Neural cell (in vitro differentiated cells): ENCODE measurements at regions not wholly inside any gene's neighbourhood (a gene's known extent, or its start where the extent isn't known, plus 50 kb on each side); places are given as distances from the start of the nearest gene placed in this dataset.

Experiments
- H2AFZ ChIP-seq: fragments of 200-600, 300-800 bp; sonication (generic), shearing (Covaris generic); 2 replicates; pipeline ENCODE4 v1.6.0; 2014; ENCODE audit warnings: low read depth, mild to moderate bottlenecking, antibody characterized with exemption, low read length, moderate library complexity
- H3F3A ChIP-seq: fragments of 200-600 bp; shearing (Covaris generic); 2 replicates; pipeline ENCODE4 v1.6.1; 2016; ENCODE audit warnings: mild to moderate bottlenecking, moderate library complexity, mixed read lengths, antibody characterized with exemption, low read length; ENCODE audit not compliant: insufficient read depth, poor library complexity, severe bottlenecking
- H3K27ac ChIP-seq: fragments of 200-600, 300-800 bp; sonication (generic), shearing (Covaris generic); 2 replicates; pipeline ENCODE4 v1.5.1; 2014; ENCODE audit warnings: mild to moderate bottlenecking, low read length, moderate library complexity
- H3K27me3 ChIP-seq: fragments of 300-800, 200-600 bp; sonication (generic), shearing (Covaris generic); 2 replicates; pipeline ENCODE4 v1.6.0; 2014; ENCODE audit warnings: mild to moderate bottlenecking, low read depth, low read length, moderate library complexity; ENCODE audit not compliant: insufficient read depth
- H3K36me3 ChIP-seq: fragments of 300-800, 200-600 bp; sonication (generic), shearing (Covaris generic); 2 replicates; pipeline ENCODE4 v1.5.1; 2014; ENCODE audit warnings: mild to moderate bottlenecking, antibody characterized with exemption, low read length, moderate library complexity; ENCODE audit not compliant: insufficient read depth
- H3K4me2 ChIP-seq: fragments of 300-800, 200-600 bp; sonication (generic), shearing (Covaris generic); 2 replicates; pipeline ENCODE4 v1.6.0; 2014; ENCODE audit warnings: mild to moderate bottlenecking, low read length
- H3K4me3 ChIP-seq: fragments of 300-800, 200-600 bp; sonication (generic), shearing (Covaris generic); 2 replicates; pipeline ENCODE4 v1.5.1; 2014; ENCODE audit warnings: mild to moderate bottlenecking, low read length, moderate library complexity
- H3K79me2 ChIP-seq: fragments of 200-600 bp; shearing (Covaris generic); replicated peaks from 2 replicates; pipeline ENCODE4 v1.6.0; 2014; ENCODE audit warnings: mild to moderate bottlenecking, low read length, moderate library complexity; ENCODE audit not compliant: insufficient read depth
- H3K9ac ChIP-seq: fragments of 300-800, 200-600 bp; sonication (generic), shearing (Covaris generic); 2 replicates; pipeline ENCODE4 v1.6.1; 2016; ENCODE audit warnings: mild to moderate bottlenecking, low read length, mixed read lengths
- H3K9me2 ChIP-seq: fragments of 200-600 bp; shearing (Covaris generic); 2 replicates; pipeline ENCODE4 v1.6.1; 2016; ENCODE audit warnings: mild to moderate bottlenecking, low read length, mixed read lengths; ENCODE audit not compliant: insufficient read depth
- H3K9me3 ChIP-seq: fragments of 200-600, 300-800 bp; sonication (generic), shearing (Covaris generic); 2 replicates; pipeline ENCODE4 v1.6.1; 2016; ENCODE audit warnings: mild to moderate bottlenecking, mixed run types, low read length, moderate library complexity, mixed read lengths
- H4K20me1 ChIP-seq: fragments of 200-600 bp; shearing (Covaris generic); 2 replicates; pipeline ENCODE4 v1.6.1; 2016; ENCODE audit warnings: mild to moderate bottlenecking, mixed run types; ENCODE audit not compliant: insufficient read depth
- EP300 ChIP-seq: fragments of 450-650 bp; conservative IDR thresholded peaks from 2 replicates; pipeline ENCODE4 v1.6.1; 2014; ENCODE audit warnings: antibody characterized with exemption, mild to moderate bottlenecking, moderate library complexity; ENCODE audit not compliant: poor library complexity, severe bottlenecking
- EZH2 ChIP-seq: fragments of 200-600, 300-800 bp; shearing (Covaris generic), sonication (generic); IDR thresholded peaks from 2 replicates; pipeline ENCODE4 v1.6.1; 2014; ENCODE audit warnings: antibody characterized with exemption, low read length, borderline replicate concordance, mild to moderate bottlenecking; ENCODE audit not compliant: insufficient read depth, poor library complexity, severe bottlenecking
- MXI1 ChIP-seq: fragments of 450-650 bp; conservative IDR thresholded peaks from 2 replicates; pipeline ENCODE4 v1.6.1; 2014; ENCODE audit warnings: antibody characterized with exemption, mild to moderate bottlenecking; ENCODE audit not compliant: poor library complexity, severe bottlenecking
- POLR2AphosphoS5 ChIP-seq: IDR thresholded peaks from 2 replicates; pipeline ENCODE4 v1.6.1; 2012
- RAD21 ChIP-seq: fragments of 450-650 bp; conservative IDR thresholded peaks from 2 replicates; pipeline ENCODE4 v1.6.1; 2014; ENCODE audit warnings: antibody characterized with exemption, mild to moderate bottlenecking, moderate library complexity
- SMC3 ChIP-seq: fragments of 450-650 bp; conservative IDR thresholded peaks from 2 replicates; pipeline ENCODE4 v1.6.1; 2014; ENCODE audit warnings: antibody characterized with exemption, mild to moderate bottlenecking, moderate library complexity; ENCODE audit not compliant: poor library complexity
- TAF1 ChIP-seq: IDR thresholded peaks from 2 replicates; pipeline ENCODE4 v1.6.1; 2012; ENCODE audit warnings: low read depth
- TF ChIP-seq, protein P1 (sequence below): IDR thresholded peaks from 2 replicates; pipeline ENCODE4 v1.6.1; 2012; ENCODE audit warnings: borderline replicate concordance
- TF ChIP-seq, protein P2 (sequence below): fragments of 450-650 bp; IDR thresholded peaks from 2 replicates; pipeline ENCODE4 v1.5.1; 2014; ENCODE audit warnings: antibody characterized with exemption, mild to moderate bottlenecking, moderate library complexity; ENCODE audit not compliant: poor library complexity, severe bottlenecking

DNA sequence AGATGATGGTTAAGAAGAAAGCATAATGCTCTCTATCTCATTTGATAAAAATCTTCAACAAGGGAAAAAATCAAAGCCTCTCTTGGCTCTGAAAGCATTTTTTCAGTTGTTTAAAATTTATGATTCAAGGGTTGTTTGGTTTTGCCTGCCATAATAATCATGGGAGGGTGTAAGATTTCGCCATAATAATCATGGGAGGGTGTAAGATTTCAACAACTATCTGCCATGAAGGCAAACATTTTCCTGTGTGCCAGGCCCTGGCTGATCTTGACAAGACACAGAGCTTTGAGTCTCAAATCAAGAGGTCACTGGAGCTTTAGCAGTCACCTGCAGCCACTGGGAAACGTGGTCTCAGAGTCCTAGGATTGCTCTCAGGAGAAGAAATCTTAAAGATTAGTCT lies 175.1 kb upstream of the PIEZO2 start:
- no peak overlapping the region for H3K4me3 ChIP-seq
- H2AFZ ChIP-seq: no peak overlapping the region
- no peaks in the 10 kb centered on the region for H3K27me3 ChIP-seq
- H3K9ac ChIP-seq: no peak overlapping the region
- H3F3A ChIP-seq: no peaks in the 10 kb centered on the region
- H3K79me2 ChIP-seq: no peaks in the 10 kb centered on the region
- TF ChIP-seq SMC3: no peak
- TF ChIP-seq MXI1: no peak
- TF ChIP-seq RAD21: no peak
- no peak for TF ChIP-seq TAF1
- no peak for TF ChIP-seq POLR2AphosphoS5
- TF ChIP-seq, protein P1, sequence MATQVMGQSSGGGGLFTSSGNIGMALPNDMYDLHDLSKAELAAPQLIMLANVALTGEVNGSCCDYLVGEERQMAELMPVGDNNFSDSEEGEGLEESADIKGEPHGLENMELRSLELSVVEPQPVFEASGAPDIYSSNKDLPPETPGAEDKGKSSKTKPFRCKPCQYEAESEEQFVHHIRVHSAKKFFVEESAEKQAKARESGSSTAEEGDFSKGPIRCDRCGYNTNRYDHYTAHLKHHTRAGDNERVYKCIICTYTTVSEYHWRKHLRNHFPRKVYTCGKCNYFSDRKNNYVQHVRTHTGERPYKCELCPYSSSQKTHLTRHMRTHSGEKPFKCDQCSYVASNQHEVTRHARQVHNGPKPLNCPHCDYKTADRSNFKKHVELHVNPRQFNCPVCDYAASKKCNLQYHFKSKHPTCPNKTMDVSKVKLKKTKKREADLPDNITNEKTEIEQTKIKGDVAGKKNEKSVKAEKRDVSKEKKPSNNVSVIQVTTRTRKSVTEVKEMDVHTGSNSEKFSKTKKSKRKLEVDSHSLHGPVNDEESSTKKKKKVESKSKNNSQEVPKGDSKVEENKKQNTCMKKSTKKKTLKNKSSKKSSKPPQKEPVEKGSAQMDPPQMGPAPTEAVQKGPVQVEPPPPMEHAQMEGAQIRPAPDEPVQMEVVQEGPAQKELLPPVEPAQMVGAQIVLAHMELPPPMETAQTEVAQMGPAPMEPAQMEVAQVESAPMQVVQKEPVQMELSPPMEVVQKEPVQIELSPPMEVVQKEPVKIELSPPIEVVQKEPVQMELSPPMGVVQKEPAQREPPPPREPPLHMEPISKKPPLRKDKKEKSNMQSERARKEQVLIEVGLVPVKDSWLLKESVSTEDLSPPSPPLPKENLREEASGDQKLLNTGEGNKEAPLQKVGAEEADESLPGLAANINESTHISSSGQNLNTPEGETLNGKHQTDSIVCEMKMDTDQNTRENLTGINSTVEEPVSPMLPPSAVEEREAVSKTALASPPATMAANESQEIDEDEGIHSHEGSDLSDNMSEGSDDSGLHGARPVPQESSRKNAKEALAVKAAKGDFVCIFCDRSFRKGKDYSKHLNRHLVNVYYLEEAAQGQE: no peak
- no peak for TF ChIP-seq EZH2
- TF ChIP-seq, protein P2, sequence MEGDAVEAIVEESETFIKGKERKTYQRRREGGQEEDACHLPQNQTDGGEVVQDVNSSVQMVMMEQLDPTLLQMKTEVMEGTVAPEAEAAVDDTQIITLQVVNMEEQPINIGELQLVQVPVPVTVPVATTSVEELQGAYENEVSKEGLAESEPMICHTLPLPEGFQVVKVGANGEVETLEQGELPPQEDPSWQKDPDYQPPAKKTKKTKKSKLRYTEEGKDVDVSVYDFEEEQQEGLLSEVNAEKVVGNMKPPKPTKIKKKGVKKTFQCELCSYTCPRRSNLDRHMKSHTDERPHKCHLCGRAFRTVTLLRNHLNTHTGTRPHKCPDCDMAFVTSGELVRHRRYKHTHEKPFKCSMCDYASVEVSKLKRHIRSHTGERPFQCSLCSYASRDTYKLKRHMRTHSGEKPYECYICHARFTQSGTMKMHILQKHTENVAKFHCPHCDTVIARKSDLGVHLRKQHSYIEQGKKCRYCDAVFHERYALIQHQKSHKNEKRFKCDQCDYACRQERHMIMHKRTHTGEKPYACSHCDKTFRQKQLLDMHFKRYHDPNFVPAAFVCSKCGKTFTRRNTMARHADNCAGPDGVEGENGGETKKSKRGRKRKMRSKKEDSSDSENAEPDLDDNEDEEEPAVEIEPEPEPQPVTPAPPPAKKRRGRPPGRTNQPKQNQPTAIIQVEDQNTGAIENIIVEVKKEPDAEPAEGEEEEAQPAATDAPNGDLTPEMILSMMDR: no peak
- no peak for TF ChIP-seq EP300
- no peak overlapping the region for H3K4me2 ChIP-seq
- H3K9me2 ChIP-seq: no peaks in the 10 kb centered on the region
- no peaks in the 10 kb centered on the region for H4K20me1 ChIP-seq
- no peaks in the 10 kb centered on the region for H3K9me3 ChIP-seq
- no peaks in the 10 kb centered on the region for H3K36me3 ChIP-seq
- H3K27ac ChIP-seq: no peak overlapping the region

DNA sequence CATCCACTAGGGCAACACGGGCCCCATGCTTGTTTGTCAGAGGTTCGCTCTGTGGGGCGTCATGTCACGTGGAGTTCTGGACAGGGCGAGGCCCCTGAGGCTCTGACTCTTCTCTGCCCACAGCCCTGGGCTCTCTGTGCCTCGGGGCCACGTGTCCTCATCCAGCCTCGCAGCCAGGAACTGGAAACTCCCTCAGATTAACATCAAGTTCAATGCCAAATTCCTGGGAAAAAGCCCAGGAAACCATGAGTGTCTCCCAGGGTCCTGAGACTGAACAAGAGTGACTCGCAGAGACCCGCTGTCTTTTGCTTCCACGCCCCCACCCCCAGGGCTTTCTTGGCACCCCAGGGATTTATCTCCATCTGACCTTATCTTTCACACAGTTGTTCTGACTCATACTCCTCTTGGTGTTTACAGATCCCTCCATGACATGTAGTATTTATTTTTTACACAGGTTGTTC lies 174.0 kb upstream of the PIEZO2 start:
- H3F3A ChIP-seq: no peaks in the 10 kb centered on the region
- H4K20me1 ChIP-seq: no peaks in the 10 kb centered on the region
- H3K4me2 ChIP-seq: no peak overlapping the region
- H3K27me3 ChIP-seq: no peaks in the 10 kb centered on the region
- H3K79me2 ChIP-seq: no peaks in the 10 kb centered on the region
- no peak overlapping the region for H3K4me3 ChIP-seq
- no peak overlapping the region for H3K9ac ChIP-seq
- no peak overlapping the region for H3K27ac ChIP-seq
- no peak overlapping the region for H2AFZ ChIP-seq
- no peaks in the 10 kb centered on the region for H3K9me2 ChIP-seq
- no peaks in the 10 kb centered on the region for H3K9me3 ChIP-seq
- TF ChIP-seq SMC3 (no peak), EP300 (no peak), MXI1 (no peak), TAF1 (no peak)
- no peaks in the 10 kb centered on the region for H3K36me3 ChIP-seq
